ENCODE measurements at regions not wholly inside any gene's neighbourhood (a gene's known extent, or its start where the extent isn't known, plus 50 kb on each side); places are given as distances from the start of the nearest gene placed in this dataset.

- Histone ChIP-seq H3K27ac (ENCODE audit: low read depth, low read length) (no peak overlapping the region), H3K9me3 (ENCODE audit: control insufficient read depth, insufficient read depth, low read length) (no peaks in the 10 kb centered on the region), H3K4me1 (ENCODE audit: control insufficient read depth, low read length) (peaks cover 9% of the 10 kb centered on the region), H3K4me3 (ENCODE audit: low read length) (no peak overlapping the region), H3K36me3 (ENCODE audit: control insufficient read depth, low read length) (no peaks in the 10 kb centered on the region), H3F3A (ENCODE audit: control insufficient read depth, insufficient read depth) (no peaks in the 10 kb centered on the region), H4K20me1 (ENCODE audit: control insufficient read depth, insufficient read depth, low read depth, low read length) (no peaks in the 10 kb centered on the region), H3K4me2 (ENCODE audit: low read length) (no peak overlapping the region), H3K9me2 (replicated peaks; ENCODE audit: control insufficient read depth, low read length) (no peaks in the 10 kb centered on the region), H3K27me3 (ENCODE audit: control insufficient read depth, low read length) (peaks cover 27% of the 10 kb centered on the region), H3K79me2 (ENCODE audit: control insufficient read depth, low read length) (no peaks in the 10 kb centered on the region)
- TF ChIP-seq CTCF (IDR thresholded peaks at IDR 0.05; ENCODE audit: low read depth, low read length, poor library complexity, severe bottlenecking) (no peak), EZH2phosphoT487 (IDR thresholded peaks at IDR 0.05; ENCODE audit: borderline replicate concordance, low read length) (no peak)
Observed at GRCh38 chr1:14544319-14544718, 54.2 kb upstream of the KAZN start.

- Histone ChIP-seq H3K4me3 (ENCODE audit: low read length) (no peak overlapping the region), H3K27ac (ENCODE audit: low read depth, low read length) (no peak overlapping the region), H3K79me2 (ENCODE audit: control insufficient read depth, low read length) (no peaks in the 10 kb centered on the region), H4K20me1 (ENCODE audit: control insufficient read depth, insufficient read depth, low read depth, low read length) (no peaks in the 10 kb centered on the region), H3K4me1 (ENCODE audit: control insufficient read depth, low read length) (no peaks in the 10 kb centered on the region; the same call in 1 of the 2 replicates), H3F3A (ENCODE audit: control insufficient read depth, insufficient read depth) (no peaks in the 10 kb centered on the region), H3K9me2 (replicated peaks; ENCODE audit: control insufficient read depth, low read length) (no peaks in the 10 kb centered on the region), H3K4me2 (ENCODE audit: low read length) (no peak overlapping the region), H3K36me3 (ENCODE audit: control insufficient read depth, low read length) (no peaks in the 10 kb centered on the region), H3K27me3 (ENCODE audit: control insufficient read depth, low read length) (peaks cover 26% of the 10 kb centered on the region), H3K9me3 (ENCODE audit: control insufficient read depth, insufficient read depth, low read length) (no peaks in the 10 kb centered on the region)
- TF ChIP-seq CTCF (IDR thresholded peaks at IDR 0.05; ENCODE audit: low read depth, low read length, poor library complexity, severe bottlenecking) (no peak), EZH2phosphoT487 (IDR thresholded peaks at IDR 0.05; ENCODE audit: borderline replicate concordance, low read length) (no peak)
Observed at GRCh38 chr1:14545422-14546025, 53.0 kb upstream of the KAZN start.

- no peaks in the 10 kb centered on the region for H3K36me3 ChIP-seq (ENCODE audit: control insufficient read depth, low read length)
- TF ChIP-seq CTCF (IDR thresholded peaks at IDR 0.05; ENCODE audit: low read depth, low read length, poor library complexity, severe bottlenecking) (no peak), EZH2phosphoT487 (IDR thresholded peaks at IDR 0.05; ENCODE audit: borderline replicate concordance, low read length) (no peak)
- no peaks in the 10 kb centered on the region for H3F3A ChIP-seq (ENCODE audit: control insufficient read depth, insufficient read depth)
Observed at GRCh38 chr1:14546416-14546815, 52.1 kb upstream of the KAZN start.

More at GRCh38 chr1:14546416-14546815, 52.1 kb upstream of the KAZN start:
- Histone ChIP-seq H3K4me2 (ENCODE audit: low read length) (no peak overlapping the region), H3K27ac (ENCODE audit: low read depth, low read length) (no peak overlapping the region), H3K79me2 (ENCODE audit: control insufficient read depth, low read length) (no peaks in the 10 kb centered on the region), H3K4me1 (ENCODE audit: control insufficient read depth, low read length) (no peaks in the 10 kb centered on the region), H3K9me2 (replicated peaks; ENCODE audit: control insufficient read depth, low read length) (no peaks in the 10 kb centered on the region), H3K9me3 (ENCODE audit: control insufficient read depth, insufficient read depth, low read length) (no peaks in the 10 kb centered on the region), H3K27me3 (ENCODE audit: control insufficient read depth, low read length) (peaks cover 26% of the 10 kb centered on the region), H3K4me3 (ENCODE audit: low read length) (no peak overlapping the region), H4K20me1 (ENCODE audit: control insufficient read depth, insufficient read depth, low read depth, low read length) (no peaks in the 10 kb centered on the region)

All from DOHH2 (cell line).